ENCODE measurements at regions not wholly inside any gene's neighbourhood (a gene's known extent, or its start where the extent isn't known, plus 50 kb on each side); places are given as distances from the start of the nearest gene placed in this dataset.

- TF ChIP-seq, protein P1, sequence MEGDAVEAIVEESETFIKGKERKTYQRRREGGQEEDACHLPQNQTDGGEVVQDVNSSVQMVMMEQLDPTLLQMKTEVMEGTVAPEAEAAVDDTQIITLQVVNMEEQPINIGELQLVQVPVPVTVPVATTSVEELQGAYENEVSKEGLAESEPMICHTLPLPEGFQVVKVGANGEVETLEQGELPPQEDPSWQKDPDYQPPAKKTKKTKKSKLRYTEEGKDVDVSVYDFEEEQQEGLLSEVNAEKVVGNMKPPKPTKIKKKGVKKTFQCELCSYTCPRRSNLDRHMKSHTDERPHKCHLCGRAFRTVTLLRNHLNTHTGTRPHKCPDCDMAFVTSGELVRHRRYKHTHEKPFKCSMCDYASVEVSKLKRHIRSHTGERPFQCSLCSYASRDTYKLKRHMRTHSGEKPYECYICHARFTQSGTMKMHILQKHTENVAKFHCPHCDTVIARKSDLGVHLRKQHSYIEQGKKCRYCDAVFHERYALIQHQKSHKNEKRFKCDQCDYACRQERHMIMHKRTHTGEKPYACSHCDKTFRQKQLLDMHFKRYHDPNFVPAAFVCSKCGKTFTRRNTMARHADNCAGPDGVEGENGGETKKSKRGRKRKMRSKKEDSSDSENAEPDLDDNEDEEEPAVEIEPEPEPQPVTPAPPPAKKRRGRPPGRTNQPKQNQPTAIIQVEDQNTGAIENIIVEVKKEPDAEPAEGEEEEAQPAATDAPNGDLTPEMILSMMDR (IDR thresholded peaks at IDR 0.05) = no peak
- no peak for TF ChIP-seq ZFX (IDR thresholded peaks at IDR 0.05; ENCODE audit: borderline replicate concordance)
Measured at GRCh38 chr6:104566411-104566810, 293.3 kb downstream of the HACE1 start.

Data from 22Rv1 (cell line).